ENCODE measurements at regions not wholly inside any gene's neighbourhood (a gene's known extent, or its start where the extent isn't known, plus 50 kb on each side); places are given as distances from the start of the nearest gene placed in this dataset.

DNA sequence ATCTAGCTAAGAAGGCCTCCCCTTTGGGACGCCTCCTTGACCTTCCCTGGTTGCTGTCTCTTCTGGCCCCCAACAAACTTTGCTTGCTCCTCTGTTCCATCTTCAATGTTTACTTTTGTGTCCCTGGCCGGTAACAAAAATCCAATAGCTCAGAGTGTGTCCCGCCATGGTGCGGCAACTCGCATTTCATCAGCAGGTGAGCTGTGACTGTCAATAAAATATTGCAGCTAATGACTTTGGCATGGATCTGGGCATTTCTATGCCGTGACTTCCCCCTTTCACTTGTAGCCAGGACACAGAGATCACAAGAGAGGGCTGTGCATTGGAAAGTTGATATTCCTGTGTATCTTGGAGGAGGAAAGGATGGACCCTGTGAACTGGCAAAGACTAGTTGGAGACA lies 317.6 kb downstream of the RPS24 start:
- TF ChIP-seq POLR2AphosphoS5 (IDR thresholded peaks at IDR 0.05; ENCODE audit: low read depth, low read length) (no peak), SIN3A (IDR thresholded peaks at IDR 0.05; ENCODE audit: borderline replicate concordance, insufficient read depth, low read length) (no peak), REST (IDR thresholded peaks at IDR 0.05; ENCODE audit: insufficient read depth in 1 of 2, low read depth in 2 of 2, low read length in 2 of 2) (no peak), TAF1 (IDR thresholded peaks at IDR 0.05; ENCODE audit: borderline replicate concordance, insufficient read depth, low read length) (no peak), FOXP2 (optimal IDR thresholded peaks at IDR 0.05; ENCODE audit: borderline replicate concordance, extremely low read depth, extremely low read length, insufficient read depth) (no peak)
